Activated CD8-positive, alpha-beta memory T cell treated with anti-CD3 and anti-CD28 coated beads, Interleukin-2, amount 50 U/mL, for 4 hours (primary cell): ENCODE measurements at regions not wholly inside any gene's neighbourhood (a gene's known extent, or its start where the extent isn't known, plus 50 kb on each side); places are given as distances from the start of the nearest gene placed in this dataset.
A peak's percentile ranks its signal among the peaks of the same experiment; 100 is the strongest.
"Not testable (repeated sequence)": the region's sequence is repeated elsewhere in the genome, so short reads cannot be mapped to it uniquely, and the experiment has no call there.

Experiments used
- DNase-seq: peaks from one replicate; pipeline ENCODE4 v3.0.0-alpha.2; 2020

- no peak for DNase-seq
Measured at GRCh38 chr12:86658303-86658702, 402.1 kb upstream of the MGAT4C start.

- DNase-seq = no peak
Measured at GRCh38 chr12:86647800-86648199, 391.6 kb upstream of the MGAT4C start.

GRCh38 chr12:86634456-86635410, 378.5 kb upstream of the MGAT4C start:
- no peak for DNase-seq

DNA sequence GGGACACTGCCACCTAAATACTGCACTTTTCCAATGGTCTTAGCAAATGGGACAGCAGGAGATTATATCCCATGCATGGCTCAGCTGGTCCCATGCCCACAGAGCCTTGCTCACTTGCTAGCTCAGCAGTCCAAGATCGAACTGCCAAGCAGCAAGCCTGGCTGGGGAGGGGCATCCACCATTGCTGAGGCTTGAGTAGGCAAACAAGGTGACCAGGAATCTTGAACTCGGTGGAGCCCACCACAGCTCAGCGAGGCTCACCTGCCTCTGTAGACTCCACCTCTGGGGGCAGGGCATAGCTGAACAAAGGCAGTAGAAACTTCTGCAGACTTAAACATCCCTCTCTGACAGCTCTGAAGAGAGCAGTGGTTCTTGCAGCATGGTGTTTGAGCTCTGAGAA, 370.8 kb upstream of the MGAT4C start:
- no peak for DNase-seq

DNA sequence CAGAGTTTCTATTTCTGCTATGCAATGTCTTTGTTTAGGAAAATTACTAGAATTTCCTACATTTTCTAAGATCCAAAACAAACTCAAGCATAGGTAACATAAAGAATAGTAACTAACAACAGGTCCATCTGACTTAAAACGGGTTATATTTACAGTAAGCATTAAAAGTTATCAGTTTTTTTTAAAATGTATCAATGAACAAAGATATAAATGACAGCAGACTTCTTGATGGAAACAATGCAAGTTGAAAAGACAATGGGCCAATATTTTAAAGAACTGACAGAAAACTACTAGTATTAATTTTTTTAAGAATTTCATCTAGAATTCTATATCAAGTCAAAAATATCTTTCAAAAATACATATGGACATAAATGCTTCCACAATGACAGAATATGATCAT, 367.1 kb upstream of the MGAT4C start:
- DNase-seq = no peak

DNA sequence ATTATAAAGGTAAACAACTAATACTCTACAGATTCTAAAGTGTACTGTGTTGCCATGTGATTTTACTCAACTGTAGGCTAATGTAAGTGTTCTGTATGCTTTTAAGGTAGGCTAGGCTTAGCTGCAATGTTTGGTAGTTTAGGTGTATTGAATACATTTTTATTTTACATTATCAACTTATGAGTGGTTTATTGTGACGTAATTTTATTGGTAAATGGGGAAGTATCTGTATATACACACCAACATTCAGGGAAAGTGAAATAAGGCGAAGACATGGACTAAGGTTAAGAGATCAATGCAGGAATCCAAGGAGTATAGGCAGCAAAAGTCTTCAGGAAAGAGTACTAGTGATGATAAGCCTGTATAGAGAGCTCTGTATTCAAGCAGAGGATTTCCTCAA, 365.8 kb upstream of the MGAT4C start:
- no peak for DNase-seq

DNA sequence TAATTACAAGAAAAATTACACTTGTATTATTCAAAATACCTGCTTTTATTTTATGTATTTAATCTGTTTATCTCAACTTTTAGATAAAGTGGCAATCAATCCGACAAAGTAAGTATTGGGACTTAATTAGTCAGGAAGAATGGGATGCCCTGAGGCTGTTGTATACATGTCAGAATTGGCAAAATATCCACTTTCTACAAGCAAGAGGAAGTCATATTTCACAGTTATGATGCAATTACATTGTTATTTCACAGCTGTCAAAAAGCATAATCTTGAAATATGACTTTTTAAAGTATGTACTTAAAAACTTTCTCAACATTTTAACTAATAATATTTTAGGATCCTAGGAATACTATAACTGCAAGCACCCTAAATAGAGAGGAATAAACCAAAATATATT, 357.1 kb upstream of the MGAT4C start:
- DNase-seq = no peak

- no peak for DNase-seq
Measured at GRCh38 chr12:86608638-86609037, 352.4 kb upstream of the MGAT4C start.

DNA sequence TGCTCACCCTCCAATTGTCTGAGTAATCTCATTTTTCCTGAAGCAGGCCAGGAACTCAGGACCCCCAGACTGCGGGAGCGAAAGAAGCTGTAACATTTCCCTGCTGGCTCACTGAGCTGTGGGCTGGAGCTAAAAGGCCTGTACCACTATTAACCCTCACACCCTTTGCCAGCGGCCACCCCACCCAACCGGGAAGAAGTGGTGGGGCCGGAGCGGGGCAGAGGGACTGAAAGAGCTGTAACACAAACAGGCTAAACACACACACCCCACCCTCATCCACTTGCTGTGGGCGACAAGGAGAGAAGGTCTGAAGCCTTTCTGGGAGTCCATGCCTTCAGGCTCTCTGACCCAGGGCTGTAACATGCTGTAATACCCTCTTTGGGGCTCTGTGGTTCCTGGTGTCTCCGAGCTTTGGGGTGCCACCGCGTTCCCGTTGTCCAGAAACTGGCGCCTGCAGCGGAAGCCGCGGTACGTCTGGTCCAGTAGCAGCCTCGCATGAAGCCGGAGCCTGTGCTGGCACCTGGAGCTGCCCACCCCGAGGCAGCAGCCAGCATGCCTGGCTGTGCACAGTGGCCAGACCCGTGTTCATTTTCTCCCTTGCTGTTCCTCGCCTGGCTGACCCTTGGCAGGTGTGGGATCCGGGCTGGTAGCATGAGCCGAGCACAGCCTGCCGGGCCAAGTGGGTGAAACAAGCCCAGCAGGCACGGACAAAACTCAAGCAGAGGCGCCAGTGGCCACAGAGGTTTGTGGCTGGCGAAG, 345.5 kb upstream of the MGAT4C start:
- no peak for DNase-seq

DNA sequence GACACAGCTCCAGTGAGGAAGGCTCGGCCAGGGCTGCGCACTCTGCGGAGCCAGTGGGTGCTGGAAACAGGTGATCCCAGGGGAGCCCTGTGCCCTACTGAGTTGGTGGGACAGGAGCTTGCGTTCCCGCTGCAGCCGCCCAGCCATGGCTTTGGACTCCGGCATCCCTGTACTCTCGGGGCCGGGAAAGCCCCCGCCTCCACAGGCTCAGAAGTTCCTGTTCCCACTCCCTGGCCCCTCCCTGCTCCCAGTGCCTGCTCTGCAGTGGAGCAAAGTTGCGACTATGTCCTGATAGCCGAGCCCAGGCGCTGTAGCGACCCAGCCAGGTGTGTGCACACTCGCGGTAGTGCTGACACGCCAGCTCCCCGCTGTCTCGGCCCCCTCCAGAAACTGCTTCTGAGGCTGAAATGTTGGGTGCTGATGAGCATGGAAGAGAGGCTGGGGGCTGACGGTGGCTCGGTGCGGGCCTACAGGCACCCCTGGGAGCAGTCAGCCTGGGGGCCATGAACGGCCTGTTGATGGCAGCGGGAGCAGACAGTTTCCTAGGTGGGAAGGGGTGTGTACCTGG, 344.6 kb upstream of the MGAT4C start:
- peak; percentile 11 for DNase-seq

DNA sequence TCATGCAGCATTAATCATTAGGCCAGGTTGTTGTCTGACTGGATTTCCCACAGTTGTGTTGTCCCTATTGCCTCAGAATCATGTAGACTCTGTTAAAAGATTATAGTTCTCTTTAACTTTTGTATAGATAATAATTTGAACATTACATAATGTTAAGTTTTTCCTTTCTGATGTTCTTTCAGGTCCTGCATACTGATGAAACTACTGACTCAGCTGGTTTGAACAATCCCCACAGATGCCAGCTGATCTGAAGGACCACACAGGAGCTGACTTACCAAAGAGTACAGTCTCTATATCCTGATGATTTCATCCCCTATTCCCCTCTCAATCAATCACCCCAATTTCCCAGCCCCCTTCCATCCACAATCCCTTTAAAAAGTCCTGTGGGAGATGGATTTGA, 341.2 kb upstream of the MGAT4C start:
- no peak for DNase-seq

DNA sequence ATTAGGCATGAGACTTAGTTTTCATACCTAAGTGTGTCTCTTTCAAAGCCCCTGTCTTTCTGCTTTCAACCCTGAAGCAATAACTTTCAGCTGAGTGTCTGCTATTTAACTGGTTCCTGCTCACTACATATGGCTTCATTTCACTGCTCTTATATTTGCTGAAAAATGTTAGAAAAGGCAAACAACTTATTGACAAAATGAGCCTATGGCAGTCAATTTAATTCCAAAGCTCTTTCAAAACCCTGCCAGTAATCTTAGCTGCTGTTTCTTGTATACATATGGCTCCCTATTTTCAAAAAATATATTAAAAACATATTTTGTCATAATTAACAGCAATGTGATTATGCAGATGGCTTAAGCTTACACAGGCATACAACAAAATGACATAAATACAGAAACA, 334.1 kb upstream of the MGAT4C start:
- DNase-seq = no peak

GRCh38 chr12:86574143-86574542, 318.0 kb upstream of the MGAT4C start:
- DNase-seq = no peak

- no peak for DNase-seq
Measured at GRCh38 chr12:86572455-86572854, 316.3 kb upstream of the MGAT4C start.

- DNase-seq = no peak
Measured at GRCh38 chr12:86565038-86565437, 308.8 kb upstream of the MGAT4C start.

- not testable (repeated sequence) for DNase-seq
Measured at GRCh38 chr12:86555491-86555890, 299.3 kb upstream of the MGAT4C start.

DNA sequence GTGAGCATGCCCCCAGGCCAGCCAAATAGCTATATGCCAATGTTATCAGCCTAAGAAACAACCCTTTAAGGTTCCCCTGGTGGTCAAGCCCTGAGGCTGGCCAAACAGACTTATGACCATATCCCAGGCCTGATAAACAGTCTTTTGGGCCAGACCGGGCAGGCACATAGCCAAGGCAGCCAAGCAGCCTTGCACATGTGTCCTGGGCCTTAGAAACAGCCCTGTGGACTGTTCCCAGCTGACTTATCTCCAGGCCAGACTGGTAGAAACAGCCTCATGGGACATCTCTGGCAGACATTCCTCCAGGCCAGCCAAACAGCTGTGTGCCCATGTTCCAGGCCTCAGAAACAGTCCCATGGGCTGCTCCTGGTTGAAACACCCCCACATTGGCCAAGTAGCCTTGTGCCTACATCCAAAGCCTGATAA, 295.0 kb upstream of the MGAT4C start:
- DNase-seq = no peak

DNA sequence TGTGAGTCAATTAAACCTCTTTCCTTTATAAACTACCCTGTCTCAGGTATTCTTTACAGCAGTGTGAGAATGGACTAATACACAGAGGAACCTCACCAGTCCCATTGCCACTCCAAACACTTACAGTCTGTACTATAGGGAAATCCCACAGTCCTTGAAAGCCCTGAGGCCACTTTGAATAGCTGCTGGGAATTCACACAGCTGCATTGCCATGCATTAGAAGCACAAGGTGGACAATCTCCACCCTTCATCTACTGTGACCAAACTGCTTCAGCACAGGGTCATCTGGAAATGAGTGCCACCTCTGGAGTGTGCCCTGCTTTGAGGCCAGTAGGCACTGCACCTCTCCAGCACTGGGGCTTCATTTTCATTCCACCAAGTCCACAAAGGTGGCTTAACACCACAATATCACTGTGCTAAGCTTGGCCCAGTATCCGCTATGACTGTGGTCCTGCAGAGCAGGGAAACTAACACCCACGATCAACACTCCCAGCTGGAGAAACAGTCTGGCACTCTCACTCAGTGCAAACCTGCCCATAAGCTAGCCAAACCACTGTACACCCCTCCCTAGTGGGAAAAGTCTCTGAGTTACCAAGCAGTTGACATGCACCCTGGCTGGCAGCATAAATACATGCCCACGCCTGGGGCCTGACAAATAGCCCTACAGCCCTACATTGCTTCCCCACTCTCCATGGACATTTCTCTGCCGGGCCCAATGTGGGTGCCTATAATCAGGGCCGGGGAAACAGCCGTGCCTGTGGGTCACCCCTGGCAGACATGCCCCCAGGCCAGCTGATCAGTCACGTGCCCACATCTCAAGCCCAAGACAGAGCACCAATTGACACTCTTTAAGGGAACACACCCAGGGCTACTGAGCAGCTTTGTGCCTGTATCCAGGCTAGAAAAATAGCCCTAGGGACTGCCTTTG, 294.3 kb upstream of the MGAT4C start:
- no peak for DNase-seq

- no peak for DNase-seq
Measured at GRCh38 chr12:86543716-86544115, 287.5 kb upstream of the MGAT4C start.

DNA sequence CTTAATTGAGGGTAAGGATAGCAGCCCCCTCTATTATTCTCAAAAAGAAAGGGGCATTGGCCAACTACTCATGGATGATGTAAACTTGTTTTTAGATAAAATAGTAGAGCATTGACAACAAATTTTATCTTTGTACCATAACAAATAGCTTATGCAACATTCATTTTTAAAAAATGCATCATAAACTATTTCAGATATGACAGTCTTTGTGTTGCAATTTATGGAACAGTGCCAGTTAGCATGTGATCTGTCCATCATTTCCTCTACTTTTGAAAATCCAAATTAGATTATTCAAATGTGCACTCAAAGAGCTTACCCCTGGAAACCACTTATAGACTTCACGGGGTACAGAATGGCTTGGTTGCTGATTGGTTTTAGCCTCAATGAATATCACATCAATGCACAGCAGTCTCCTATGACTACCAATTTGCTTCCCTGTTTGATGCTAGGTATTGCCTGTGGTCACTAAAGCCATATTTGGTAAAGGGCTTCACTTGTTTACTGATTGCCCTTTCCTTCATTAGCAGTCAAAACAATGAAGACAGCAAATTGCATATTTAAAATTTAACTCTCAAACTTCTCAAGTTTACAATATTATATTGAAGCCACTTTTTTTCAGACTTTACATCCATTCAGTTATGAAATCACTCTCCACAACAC, 274.9 kb upstream of the MGAT4C start:
- no peak for DNase-seq

DNA sequence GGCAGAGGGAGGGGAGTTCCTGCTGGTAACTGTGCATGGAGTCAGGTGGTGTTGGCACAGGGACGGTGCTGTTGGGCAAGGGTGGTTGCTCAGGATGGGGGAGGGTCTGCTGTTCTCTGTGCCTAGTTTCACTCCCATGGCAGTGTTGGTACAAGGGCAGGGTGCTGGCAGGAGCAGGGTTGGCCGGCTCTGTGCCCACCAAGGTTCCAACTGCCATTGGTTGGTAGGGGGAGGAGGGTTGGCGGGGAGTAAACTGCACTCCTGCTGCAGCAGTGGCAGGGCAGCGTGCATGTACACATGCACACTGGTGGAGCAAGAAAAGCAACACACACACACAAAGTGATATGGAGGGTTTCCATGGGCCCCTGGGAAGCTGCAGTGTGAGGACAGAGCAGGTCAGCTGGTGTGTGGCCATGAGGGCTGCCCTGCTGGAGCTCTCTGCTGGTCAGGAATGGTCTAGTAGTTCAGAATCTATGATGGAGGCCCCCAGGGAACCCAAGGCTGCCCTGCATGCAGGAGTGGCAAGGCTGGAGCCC, 269.9 kb upstream of the MGAT4C start:
- no peak for DNase-seq

DNA sequence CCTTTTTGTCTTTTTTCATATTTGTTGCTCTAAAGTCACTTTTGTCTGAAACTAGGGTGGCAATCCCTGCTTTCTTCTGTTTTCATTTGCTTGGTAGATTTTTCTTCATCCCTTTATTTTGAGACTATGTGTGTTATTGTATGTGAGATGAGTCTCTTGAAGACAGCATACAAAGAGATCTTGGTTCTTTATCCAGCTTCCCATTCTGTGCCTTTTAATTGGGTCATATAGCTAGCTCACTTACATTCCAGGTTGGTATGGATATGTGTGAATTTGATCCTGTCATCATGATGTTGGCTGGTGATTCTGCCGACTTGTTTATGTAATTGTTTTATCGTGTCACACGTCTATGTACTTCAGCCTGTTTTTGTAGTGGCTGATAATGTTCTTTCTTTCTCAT, 267.7 kb upstream of the MGAT4C start:
- no peak for DNase-seq
